Muscle of leg (tissue), 3 donors: ENCODE measurements at regions not wholly inside any gene's neighbourhood (a gene's known extent, or its start where the extent isn't known, plus 50 kb on each side); places are given as distances from the start of the nearest gene placed in this dataset.
"Not testable (repeated sequence)": the region's sequence is repeated elsewhere in the genome, so short reads cannot be mapped to it uniquely, and the experiment has no call there.

Experiments
- DNase-seq: peaks from one replicate; pipeline ENCODE4 v3.0.0; 2013
- H3K27ac ChIP-seq: one replicate; pipeline ENCODE4 v1.5.1; 2013; ENCODE audit warnings: mild to moderate bottlenecking, low read length, control low read depth
- H3K27me3 ChIP-seq: one replicate; pipeline ENCODE4 v1.6.1; 2013; ENCODE audit warnings: low read length; ENCODE audit not compliant: control insufficient read depth, insufficient read depth
- H3K36me3 ChIP-seq: one replicate; pipeline ENCODE4 v1.6.1; 2013; ENCODE audit warnings: low read length; ENCODE audit not compliant: control insufficient read depth, insufficient read depth
- H3K4me1 ChIP-seq: one replicate; pipeline ENCODE4 v1.6.1; 2013; ENCODE audit warnings: low read length; ENCODE audit not compliant: control insufficient read depth, insufficient read depth
- H3K4me3 ChIP-seq: one replicate; pipeline ENCODE4 v1.5.1; 2013; ENCODE audit warnings: low read length, control low read depth
- H3K9me3 ChIP-seq: replicated peaks from 2 replicates; pipeline ENCODE4 v1.6.1; 2013; ENCODE audit warnings: low read depth, low read length; ENCODE audit not compliant: control insufficient read depth
- WGBS: methylation state at CpG from one replicate; pipeline ENCODE4 v1.1.5; 2013; ENCODE audit warnings: missing lambda C conversion rate; ENCODE audit not compliant: insufficient coverage; 5-methylcytosine and 5-hydroxymethylcytosine counted together

- not testable (repeated sequence) for H3K9me3 ChIP-seq
- no CpG with 5 or more reads among the region's 1 CpG for WGBS
Observed at GRCh38 chr2:16748511-16749266, 83.1 kb upstream of the CYRIA start.

GRCh38 chr2:16747689-16748088 is 82.1 kb upstream of the CYRIA start:
- Histone ChIP-seq H3K9me3 (no peaks in the 10 kb centered on the region), H3K36me3 (no peaks in the 10 kb centered on the region), H3K4me1 (no peaks in the 10 kb centered on the region), H3K27ac (no peak overlapping the region), H3K4me3 (no peak overlapping the region), H3K27me3 (peaks cover 3% of the 10 kb centered on the region)
- DNase-seq = no peak
- WGBS = no CpG with 5 or more reads among the region's 2 CpGs

More at GRCh38 chr2:16748511-16749266, 83.1 kb upstream of the CYRIA start:
- DNase-seq, H3K4me1 ChIP-seq, H3K4me3 ChIP-seq, H3K27ac ChIP-seq, H3K36me3 ChIP-seq, H3K27me3 ChIP-seq: not testable (repeated sequence)

GRCh38 chr2:16747257-16747656 is 81.6 kb upstream of the CYRIA start:
- no peaks in the 10 kb centered on the region for H3K36me3 ChIP-seq
- no peaks in the 10 kb centered on the region for H3K4me1 ChIP-seq
- no peak overlapping the region for H3K4me3 ChIP-seq
- H3K27me3 ChIP-seq = peaks cover 3% of the 10 kb centered on the region
- no peaks in the 10 kb centered on the region for H3K9me3 ChIP-seq
- H3K27ac ChIP-seq = no peak overlapping the region
- 96% methylated on average over 5 of the region's 5 CpGs for WGBS
- no peak for DNase-seq

- no peak overlapping the region for H3K27ac ChIP-seq
- no peak overlapping the region for H3K4me3 ChIP-seq
- WGBS = 83% methylated on average over 3 of the region's 3 CpGs
- DNase-seq = no peak
- peaks cover 3% of the 10 kb centered on the region for H3K27me3 ChIP-seq
- H3K4me1 ChIP-seq = no peaks in the 10 kb centered on the region
- no peaks in the 10 kb centered on the region for H3K9me3 ChIP-seq
- no peaks in the 10 kb centered on the region for H3K36me3 ChIP-seq
Observed at GRCh38 chr2:16746833-16747232, 81.2 kb upstream of the CYRIA start.

DNA sequence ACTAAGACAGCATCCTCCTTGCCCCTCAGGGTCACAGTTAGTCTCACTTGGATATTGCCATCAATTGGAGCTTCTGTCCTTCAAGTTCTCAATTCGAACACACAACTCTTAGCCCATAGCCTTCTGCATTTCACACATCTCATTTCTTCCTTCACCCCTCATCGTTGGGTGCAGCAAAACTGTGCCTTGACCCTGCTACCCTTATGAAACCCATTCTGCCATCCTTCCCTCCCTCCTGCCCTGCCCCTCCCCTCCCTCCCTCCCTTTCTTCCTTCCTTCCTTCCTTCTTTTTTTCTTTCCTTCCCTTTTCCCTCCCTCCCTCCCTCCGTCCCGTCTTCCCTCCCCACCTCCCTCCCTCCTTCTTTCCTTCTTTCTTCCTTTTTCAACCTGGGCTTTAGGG is 80.7 kb upstream of the CYRIA start:
- no peak overlapping the region for H3K4me3 ChIP-seq
- DNase-seq = no peak
- 77% methylated on average over 4 of the region's 4 CpGs for WGBS
- peaks cover 3% of the 10 kb centered on the region for H3K27me3 ChIP-seq
- H3K36me3 ChIP-seq = no peaks in the 10 kb centered on the region
- no peaks in the 10 kb centered on the region for H3K4me1 ChIP-seq
- no peaks in the 10 kb centered on the region for H3K9me3 ChIP-seq
- H3K27ac ChIP-seq = no peak overlapping the region

DNA sequence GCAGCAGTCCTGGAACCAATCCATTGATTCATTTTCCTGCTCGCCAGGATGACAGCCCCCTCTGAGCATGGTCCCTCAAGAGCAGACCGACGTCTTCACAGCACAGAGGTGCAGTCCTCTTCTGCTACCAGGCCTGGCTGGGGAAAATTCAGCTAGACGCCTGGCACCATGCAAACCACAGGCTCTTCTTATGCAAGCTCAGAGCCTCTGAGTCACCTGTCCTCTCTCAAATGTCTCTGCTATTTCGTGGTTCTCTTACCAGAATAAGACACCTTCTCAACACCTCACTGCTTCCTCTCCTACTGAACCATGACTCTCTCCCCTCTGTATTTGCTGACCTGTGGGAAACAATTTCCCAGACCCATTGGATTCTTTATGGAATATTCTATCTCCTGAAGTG is 79.8 kb upstream of the CYRIA start:
- H3K36me3 ChIP-seq = no peaks in the 10 kb centered on the region
- no peak overlapping the region for H3K27ac ChIP-seq
- no peaks in the 10 kb centered on the region for H3K4me1 ChIP-seq
- no peak overlapping the region for H3K4me3 ChIP-seq
- 70% methylated on average over 5 of the region's 5 CpGs for WGBS
- H3K9me3 ChIP-seq = no peaks in the 10 kb centered on the region
- H3K27me3 ChIP-seq = peaks cover 3% of the 10 kb centered on the region
- no peak for DNase-seq

DNA sequence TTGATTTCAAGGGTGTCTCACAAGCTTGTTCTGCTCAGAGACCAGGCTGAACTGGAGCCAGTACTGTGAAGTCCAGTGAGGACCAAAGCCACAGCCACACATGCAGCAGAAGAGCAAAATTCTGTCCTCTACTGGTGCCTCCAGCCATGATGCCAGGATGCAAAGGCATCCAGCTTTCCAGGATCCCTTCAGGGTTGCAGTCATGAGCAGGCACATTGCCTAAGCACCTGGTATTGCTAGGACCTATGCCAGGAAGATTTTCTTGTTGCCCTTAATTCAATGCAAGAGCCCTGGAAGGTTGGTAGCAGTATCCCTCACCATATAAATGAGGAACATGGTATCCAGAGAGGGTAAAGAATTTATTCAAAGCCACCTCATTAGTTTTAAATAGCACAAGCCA is 78.9 kb upstream of the CYRIA start:
- Histone ChIP-seq H3K9me3 (no peaks in the 10 kb centered on the region), H3K4me3 (no peak overlapping the region), H3K4me1 (no peaks in the 10 kb centered on the region), H3K27ac (no peak overlapping the region), H3K36me3 (no peaks in the 10 kb centered on the region), H3K27me3 (peaks cover 3% of the 10 kb centered on the region)
- no peak for DNase-seq

DNA sequence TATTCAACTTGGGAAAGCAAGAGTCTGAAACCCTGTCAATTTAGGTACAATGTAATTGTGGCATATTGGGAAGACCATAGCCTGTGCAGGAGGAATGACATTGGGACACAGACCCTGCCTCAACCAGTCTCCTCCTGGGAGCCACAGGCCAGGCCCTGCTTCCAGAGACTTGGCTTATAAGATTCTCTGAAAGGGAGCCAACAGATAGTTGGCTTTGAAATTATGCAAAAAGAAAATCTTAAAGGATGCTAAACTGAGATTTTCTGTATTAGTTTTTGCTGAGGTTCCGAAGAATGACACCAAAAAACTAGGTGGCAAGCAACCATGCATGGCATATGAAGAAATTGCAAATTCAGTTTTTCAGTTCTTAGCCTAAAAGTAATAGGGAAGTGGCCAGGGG is 76.4 kb upstream of the CYRIA start:
- Histone ChIP-seq H3K4me3 (no peak overlapping the region), H3K4me1 (no peaks in the 10 kb centered on the region), H3K27me3 (peaks cover 3% of the 10 kb centered on the region), H3K9me3 (no peaks in the 10 kb centered on the region), H3K27ac (no peak overlapping the region), H3K36me3 (no peaks in the 10 kb centered on the region)
- WGBS = 100% methylated on average over 1 of the region's 1 CpG
- DNase-seq = no peak

- Histone ChIP-seq H3K36me3 (no peaks in the 10 kb centered on the region), H3K4me1 (no peaks in the 10 kb centered on the region), H3K9me3 (no peaks in the 10 kb centered on the region), H3K4me3 (no peak overlapping the region), H3K27me3 (peaks cover 3% of the 10 kb centered on the region), H3K27ac (no peak overlapping the region)
- WGBS = 0% methylated on average over 1 of the region's 3 CpGs
- peak; percentile 36 for DNase-seq
Observed at GRCh38 chr2:16741498-16741897, 75.9 kb upstream of the CYRIA start.

- Histone ChIP-seq H3K9me3 (no peaks in the 10 kb centered on the region), H3K4me3 (no peak overlapping the region), H3K4me1 (no peaks in the 10 kb centered on the region), H3K27me3 (no peaks in the 10 kb centered on the region), H3K27ac (no peak overlapping the region), H3K36me3 (no peaks in the 10 kb centered on the region)
- WGBS = 96% methylated on average over 3 of the region's 4 CpGs
- DNase-seq = no peak
Observed at GRCh38 chr2:16739778-16740581, 74.3 kb upstream of the CYRIA start.
